Stimulated activated naive CD8-positive, alpha-beta T cell treated with anti-CD3 and anti-CD28 coated beads, Interleukin-15, Interleukin-2, amounts not matched to agents 100 ng/mL and 50 ng/mL, for 24 hours (primary cell): ENCODE measurements at regions not wholly inside any gene's neighbourhood (a gene's known extent, or its start where the extent isn't known, plus 50 kb on each side); places are given as distances from the start of the nearest gene placed in this dataset.

Source experiments
- H3K27ac Mint-ChIP-seq: one replicate; pipeline ENCODE4 v1.8.0; 2021; ENCODE audit warnings: mild to moderate bottlenecking, mixed read lengths
- H3K27me3 Mint-ChIP-seq: one replicate; pipeline ENCODE4 v1.8.0; 2021; ENCODE audit warnings: mixed read lengths
- H3K36me3 Mint-ChIP-seq: one replicate; pipeline ENCODE4 v1.8.0; 2021; ENCODE audit warnings: low read depth, mixed read lengths
- H3K4me1 Mint-ChIP-seq: one replicate; pipeline ENCODE4 v1.8.0; 2021; ENCODE audit warnings: low read depth, mixed read lengths
- H3K4me3 Mint-ChIP-seq: one replicate; pipeline ENCODE4 v1.8.0; 2021; ENCODE audit warnings: mild to moderate bottlenecking, mixed read lengths
- H3K9me3 Mint-ChIP-seq: one replicate; pipeline ENCODE4 v1.8.0; 2021; ENCODE audit warnings: mixed read lengths

DNA sequence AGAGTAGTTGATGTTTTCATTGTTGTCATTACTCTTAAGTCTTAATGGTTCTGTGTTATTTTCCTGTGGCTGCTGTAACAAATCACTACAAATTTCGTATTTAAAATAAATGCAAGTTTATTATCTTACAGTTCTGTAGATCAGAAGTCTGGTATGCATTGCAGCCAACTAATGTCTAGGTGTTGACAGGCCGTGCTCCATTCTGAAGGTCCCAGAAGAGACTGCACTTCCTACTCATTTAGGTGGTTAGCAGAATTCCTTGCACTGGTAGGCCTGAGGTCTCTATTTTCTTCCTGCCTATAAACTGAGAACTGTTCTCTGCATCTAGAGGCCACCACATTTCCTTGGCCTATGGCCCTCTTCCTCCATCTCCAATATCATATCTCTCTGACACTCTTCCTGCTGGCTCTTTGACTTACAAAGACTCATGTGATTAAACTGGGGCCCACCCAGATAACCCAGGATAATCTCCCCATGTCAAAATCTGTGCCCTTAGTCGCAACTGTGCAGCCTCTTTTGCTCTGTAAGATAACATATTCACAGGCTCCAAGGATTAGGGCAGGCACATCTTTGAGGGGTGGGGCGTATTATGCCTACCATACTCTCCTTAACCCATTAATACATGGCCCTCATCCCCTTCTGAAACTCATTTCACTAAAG lies 468.4 kb downstream of the FOXO1 start:
- H3K27me3 Mint-ChIP-seq, result no peaks in the 10 kb centered on the region
- H3K36me3 Mint-ChIP-seq, result no peaks in the 10 kb centered on the region
- peaks cover 18% of the 10 kb centered on the region for H3K4me1 Mint-ChIP-seq
- H3K9me3 Mint-ChIP-seq, result peaks cover 4% of the 10 kb centered on the region
- no peak overlapping the region for H3K4me3 Mint-ChIP-seq
- H3K27ac Mint-ChIP-seq, result no peak overlapping the region

DNA sequence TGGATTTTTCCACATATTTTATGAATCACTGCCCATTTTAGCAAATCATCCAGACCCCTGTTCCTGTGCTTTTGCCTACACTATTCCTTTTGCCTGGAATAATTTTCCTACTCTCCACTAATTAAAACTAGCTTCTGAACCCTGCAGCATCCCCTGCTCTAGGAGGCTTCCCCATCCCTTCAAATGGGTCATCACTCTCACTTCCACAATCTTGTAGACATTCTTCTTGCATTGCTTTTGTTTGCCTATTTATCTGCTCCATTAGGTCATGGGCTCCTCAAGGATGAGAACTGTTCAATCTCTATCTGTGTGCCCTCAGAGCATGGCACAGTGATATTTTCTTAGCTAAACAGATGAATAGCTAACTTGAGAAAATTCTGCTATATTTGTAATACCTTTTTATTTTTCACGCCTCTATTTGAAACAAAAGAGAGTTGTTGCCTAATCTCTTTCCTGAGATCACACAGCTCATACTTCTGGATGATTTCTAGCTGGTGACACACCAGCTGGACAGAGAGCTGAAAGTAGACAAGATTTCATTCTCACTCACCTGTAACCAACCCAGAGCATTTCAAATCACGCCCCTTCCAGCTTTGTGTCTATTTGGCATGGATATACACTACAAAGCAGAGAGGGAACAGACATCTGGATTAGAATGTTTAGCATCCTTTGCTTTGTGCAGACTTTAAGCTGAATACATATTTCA lies 466.0 kb downstream of the FOXO1 start:
- Mint-ChIP-seq H3K27ac (no peak overlapping the region), H3K36me3 (peaks cover 6% of the 10 kb centered on the region), H3K27me3 (no peaks in the 10 kb centered on the region), H3K4me1 (peaks cover 38% of the 10 kb centered on the region), H3K9me3 (peaks cover 9% of the 10 kb centered on the region), H3K4me3 (no peak overlapping the region)

DNA sequence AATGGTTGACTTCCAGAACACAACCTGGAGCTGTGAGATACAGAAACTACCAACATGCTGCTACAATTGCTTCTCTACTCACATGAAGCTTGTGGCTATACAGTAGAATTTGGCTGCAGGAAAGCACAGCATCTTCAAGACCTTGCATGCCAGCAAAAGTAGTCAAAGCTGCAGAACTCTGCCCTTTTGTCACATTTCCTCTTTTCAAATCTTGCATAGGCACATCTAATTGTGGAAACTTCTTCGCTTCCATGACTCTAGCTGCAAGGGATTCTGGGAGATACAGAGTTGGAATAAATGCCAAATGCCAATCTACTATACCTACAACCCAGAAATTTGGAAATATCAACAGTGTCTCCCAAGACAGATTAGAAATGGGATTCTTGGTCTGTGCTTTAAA lies 462.2 kb downstream of the FOXO1 start:
- Mint-ChIP-seq H3K27ac (peak overlapping the region; percentile 13), H3K36me3 (peaks cover 20% of the 10 kb centered on the region), H3K4me3 (no peak overlapping the region), H3K9me3 (peaks cover 10% of the 10 kb centered on the region), H3K4me1 (peaks cover 74% of the 10 kb centered on the region), H3K27me3 (no peaks in the 10 kb centered on the region)

DNA sequence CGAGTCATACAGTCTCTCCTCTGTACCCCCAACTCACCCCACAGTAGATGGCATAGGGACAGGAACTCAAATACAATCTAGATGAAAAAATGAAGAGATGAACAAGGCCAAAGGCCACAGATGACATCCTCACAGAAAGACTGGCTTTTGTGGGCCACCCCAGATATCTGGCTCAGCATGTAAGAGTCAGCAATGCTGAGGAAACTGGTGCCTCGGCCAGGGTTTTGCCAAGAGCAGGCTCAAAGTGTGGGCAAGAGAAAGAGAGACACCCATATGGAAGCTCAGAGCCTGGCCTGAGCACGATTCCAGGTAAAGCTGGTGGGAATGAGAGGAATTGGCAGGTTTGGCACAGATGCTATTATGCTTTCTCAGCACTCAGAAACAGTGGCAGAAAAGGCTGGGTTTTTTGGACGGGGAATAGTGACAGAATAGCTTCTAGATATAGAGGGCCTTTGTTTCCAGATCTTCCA lies 460.6 kb downstream of the FOXO1 start:
- H3K27me3 Mint-ChIP-seq, result no peaks in the 10 kb centered on the region
- H3K36me3 Mint-ChIP-seq, result peaks cover 20% of the 10 kb centered on the region
- peaks cover 67% of the 10 kb centered on the region for H3K4me1 Mint-ChIP-seq
- peak overlapping the region; percentile 52 for H3K4me3 Mint-ChIP-seq
- peak overlapping the region; percentile 99 for H3K27ac Mint-ChIP-seq
- H3K9me3 Mint-ChIP-seq, result peaks cover 10% of the 10 kb centered on the region

DNA sequence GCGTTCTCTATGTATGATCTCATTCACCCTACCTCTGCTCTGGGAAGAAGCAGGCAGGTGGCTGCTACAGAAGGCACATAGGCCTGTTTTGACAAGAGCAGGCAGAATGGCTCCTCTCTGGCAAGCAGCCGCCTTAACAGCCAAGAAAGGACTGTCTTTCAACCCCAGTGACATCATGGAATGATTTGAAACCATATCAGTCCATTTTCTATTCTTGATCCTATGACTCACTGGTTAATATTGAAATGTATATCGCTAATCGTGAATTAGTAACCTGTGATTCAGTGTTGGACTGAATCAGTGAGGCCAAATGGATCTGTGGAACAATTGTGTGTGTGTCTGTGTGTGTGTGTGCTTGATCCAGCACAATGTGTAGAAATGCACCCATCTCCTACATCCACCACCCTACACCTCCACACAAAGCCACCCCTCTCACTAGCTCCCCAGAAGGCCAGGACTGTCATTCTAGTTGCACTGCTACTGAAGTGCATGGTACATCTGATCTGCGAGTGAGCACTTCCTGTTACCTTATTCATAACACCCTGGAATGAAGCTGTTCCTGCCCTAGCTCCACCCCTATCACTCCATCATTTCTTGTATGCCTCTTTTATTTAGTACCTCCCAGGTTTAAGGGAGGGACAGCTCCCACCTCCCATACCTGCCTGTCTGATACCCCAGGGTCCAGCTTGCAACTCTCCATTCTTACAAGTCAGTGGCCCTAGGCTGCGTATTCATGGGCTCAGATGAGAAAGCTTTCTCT lies 460.0 kb downstream of the FOXO1 start:
- H3K36me3 Mint-ChIP-seq, result peaks cover 20% of the 10 kb centered on the region
- peak overlapping the region; percentile 52 for H3K4me3 Mint-ChIP-seq
- H3K4me1 Mint-ChIP-seq, result peaks cover 65% of the 10 kb centered on the region
- no peaks in the 10 kb centered on the region for H3K27me3 Mint-ChIP-seq
- peak overlapping the region; percentile 99 for H3K27ac Mint-ChIP-seq
- peaks cover 10% of the 10 kb centered on the region for H3K9me3 Mint-ChIP-seq

- peak overlapping the region; percentile 99 for H3K27ac Mint-ChIP-seq
- peaks cover 68% of the 10 kb centered on the region for H3K4me1 Mint-ChIP-seq
- peaks cover 15% of the 10 kb centered on the region for H3K9me3 Mint-ChIP-seq
- H3K36me3 Mint-ChIP-seq, result peaks cover 20% of the 10 kb centered on the region
- peak overlapping the region; percentile 52 for H3K4me3 Mint-ChIP-seq
- no peaks in the 10 kb centered on the region for H3K27me3 Mint-ChIP-seq
These were observed 459.4 kb downstream of the FOXO1 start for GRCh38 chr13:40207001-40207478.

GRCh38 chr13:40208517-40208916 lies 457.9 kb downstream of the FOXO1 start:
- H3K27ac Mint-ChIP-seq, result peak overlapping the region; percentile 42
- peaks cover 20% of the 10 kb centered on the region for H3K36me3 Mint-ChIP-seq
- H3K4me3 Mint-ChIP-seq, result no peak overlapping the region
- peaks cover 56% of the 10 kb centered on the region for H3K4me1 Mint-ChIP-seq
- peaks cover 17% of the 10 kb centered on the region for H3K9me3 Mint-ChIP-seq
- H3K27me3 Mint-ChIP-seq, result no peaks in the 10 kb centered on the region

- no peak overlapping the region for H3K27ac Mint-ChIP-seq
These were observed 455.4 kb downstream of the FOXO1 start for GRCh38 chr13:40210865-40211585.

DNA sequence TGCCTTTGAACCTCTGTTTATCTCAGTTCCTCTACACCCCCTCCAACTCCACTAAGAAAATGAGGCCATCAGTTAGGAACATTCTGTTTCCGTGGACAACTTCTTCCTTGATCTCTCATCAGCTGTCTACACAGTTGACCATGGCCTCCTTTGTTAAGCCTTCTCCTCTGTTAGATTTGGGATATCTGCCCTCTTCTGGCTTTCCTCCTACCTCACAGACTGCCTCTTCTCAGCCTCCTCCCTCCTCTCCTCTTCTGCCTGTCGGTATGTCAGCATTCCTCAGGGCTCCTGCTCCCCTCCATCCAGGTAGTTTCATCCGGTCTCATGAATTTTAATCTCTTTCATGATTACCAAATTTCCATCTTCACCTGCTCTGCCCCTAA lies 454.9 kb downstream of the FOXO1 start:
- Mint-ChIP-seq H3K4me1 (peaks cover 37% of the 10 kb centered on the region), H3K4me3 (no peak overlapping the region)

More at GRCh38 chr13:40210865-40211585, 455.4 kb downstream of the FOXO1 start:
- H3K4me3 Mint-ChIP-seq, result no peak overlapping the region
- H3K9me3 Mint-ChIP-seq, result peaks cover 24% of the 10 kb centered on the region
- H3K4me1 Mint-ChIP-seq, result peaks cover 41% of the 10 kb centered on the region
- H3K36me3 Mint-ChIP-seq, result peaks cover 8% of the 10 kb centered on the region
- no peaks in the 10 kb centered on the region for H3K27me3 Mint-ChIP-seq

DNA sequence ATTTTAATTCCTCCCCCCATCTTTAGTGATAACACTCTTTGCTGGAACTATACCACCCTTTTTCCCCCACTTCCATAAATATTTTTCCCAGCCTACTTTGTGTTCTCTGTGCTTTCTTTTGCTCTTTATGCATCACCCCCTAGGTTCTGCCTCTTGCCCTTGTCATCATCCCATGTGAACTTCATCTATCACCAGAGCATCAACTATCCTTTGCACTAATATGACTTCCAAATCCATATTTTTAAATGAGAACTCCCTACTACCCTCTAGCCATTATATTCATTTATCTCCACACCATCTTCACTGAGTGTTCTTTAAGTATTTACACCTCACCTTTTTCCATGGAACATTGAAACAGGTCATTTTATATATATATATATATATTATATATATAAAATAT lies 452.7 kb downstream of the FOXO1 start:
- peaks cover 7% of the 10 kb centered on the region for H3K36me3 Mint-ChIP-seq
- peaks cover 24% of the 10 kb centered on the region for H3K9me3 Mint-ChIP-seq
- peaks cover 38% of the 10 kb centered on the region for H3K4me1 Mint-ChIP-seq
- no peak overlapping the region for H3K4me3 Mint-ChIP-seq
- no peak overlapping the region for H3K27ac Mint-ChIP-seq
- H3K27me3 Mint-ChIP-seq, result no peaks in the 10 kb centered on the region

More for the DNA sequence above, 454.9 kb downstream of the FOXO1 start:
- H3K36me3 Mint-ChIP-seq, result peaks cover 6% of the 10 kb centered on the region
- H3K27me3 Mint-ChIP-seq, result no peaks in the 10 kb centered on the region
- H3K9me3 Mint-ChIP-seq, result peaks cover 24% of the 10 kb centered on the region
- no peak overlapping the region for H3K27ac Mint-ChIP-seq

DNA sequence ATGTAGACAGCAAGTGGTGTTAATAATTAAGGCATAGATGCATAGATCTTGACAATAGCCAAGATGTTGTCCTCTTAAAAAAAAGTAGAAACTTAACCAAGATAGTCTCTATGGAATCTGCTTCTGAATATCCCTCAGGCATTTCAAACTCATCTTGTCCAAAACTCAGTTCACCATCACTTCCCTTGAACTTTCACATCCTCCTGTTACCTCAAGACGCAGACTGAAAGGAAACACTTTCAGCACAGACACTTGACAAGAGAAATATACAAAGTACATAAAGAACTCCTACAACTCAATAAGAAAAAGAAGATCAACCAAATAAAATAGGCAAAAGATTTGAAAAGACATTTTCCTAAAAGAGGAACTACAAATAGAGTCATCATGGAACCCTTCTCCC lies 451.1 kb downstream of the FOXO1 start:
- H3K9me3 Mint-ChIP-seq, result peaks cover 20% of the 10 kb centered on the region
- H3K4me3 Mint-ChIP-seq, result no peak overlapping the region
- H3K27ac Mint-ChIP-seq, result no peak overlapping the region
- no peaks in the 10 kb centered on the region for H3K27me3 Mint-ChIP-seq
- H3K4me1 Mint-ChIP-seq, result peaks cover 38% of the 10 kb centered on the region
- peaks cover 7% of the 10 kb centered on the region for H3K36me3 Mint-ChIP-seq

GRCh38 chr13:40215747-40216146 lies 450.7 kb downstream of the FOXO1 start:
- H3K4me1 Mint-ChIP-seq, result peaks cover 42% of the 10 kb centered on the region
- no peaks in the 10 kb centered on the region for H3K27me3 Mint-ChIP-seq
- H3K36me3 Mint-ChIP-seq, result peaks cover 7% of the 10 kb centered on the region
- H3K4me3 Mint-ChIP-seq, result no peak overlapping the region
- H3K27ac Mint-ChIP-seq, result no peak overlapping the region
- H3K9me3 Mint-ChIP-seq, result peaks cover 20% of the 10 kb centered on the region

DNA sequence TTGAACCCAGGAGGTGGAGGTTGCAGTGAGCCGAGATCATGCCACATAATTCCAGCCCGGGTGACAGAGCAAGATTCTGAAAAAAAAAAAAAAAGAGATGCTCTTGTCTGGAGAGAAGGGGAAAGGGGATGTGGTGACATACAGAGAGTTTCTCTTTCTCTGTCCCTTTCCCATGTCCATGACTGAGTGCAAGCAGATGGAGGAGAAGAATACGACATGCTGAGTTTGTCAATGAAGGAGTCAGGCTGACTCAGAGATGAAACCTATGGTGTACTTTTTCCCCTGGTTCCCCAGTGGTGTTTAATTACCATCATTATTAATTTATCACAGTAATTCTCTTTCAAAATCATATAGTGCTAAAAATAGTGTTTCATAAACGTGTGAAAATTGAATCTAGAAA lies 448.8 kb downstream of the FOXO1 start:
- H3K4me1 Mint-ChIP-seq, result peaks cover 58% of the 10 kb centered on the region
- no peak overlapping the region for H3K4me3 Mint-ChIP-seq
- H3K36me3 Mint-ChIP-seq, result peaks cover 7% of the 10 kb centered on the region
- H3K9me3 Mint-ChIP-seq, result peaks cover 10% of the 10 kb centered on the region
- H3K27ac Mint-ChIP-seq, result no peak overlapping the region
- no peaks in the 10 kb centered on the region for H3K27me3 Mint-ChIP-seq

GRCh38 chr13:40220299-40220935 lies 446.0 kb downstream of the FOXO1 start:
- Mint-ChIP-seq H3K36me3 (peaks cover 7% of the 10 kb centered on the region), H3K27me3 (no peaks in the 10 kb centered on the region), H3K4me3 (no peak overlapping the region), H3K9me3 (peaks cover 1% of the 10 kb centered on the region), H3K27ac (peak overlapping the region; percentile 82), H3K4me1 (peaks cover 58% of the 10 kb centered on the region)
